BLaER1 (cell line): ENCODE measurements at regions not wholly inside any gene's neighbourhood (a gene's known extent, or its start where the extent isn't known, plus 50 kb on each side); places are given as distances from the start of the nearest gene placed in this dataset.

Source experiments
- H3K27ac ChIP-seq: shearing (Covaris generic); formaldehyde crosslinking; 2 replicates; pipeline ENCODE4 v1.8.1; 2022
- H3K27me3 ChIP-seq: shearing (Covaris generic); formaldehyde crosslinking; 2 replicates; pipeline ENCODE4 v1.8.1; 2022
- H3K36me3 ChIP-seq: shearing (Covaris generic); formaldehyde crosslinking; 2 replicates; pipeline ENCODE4 v1.8.1; 2022
- H3K4me1 ChIP-seq: shearing (Covaris generic); formaldehyde crosslinking; 2 replicates; pipeline ENCODE4 v1.8.1; 2022
- H3K4me2 ChIP-seq: shearing (Covaris generic); formaldehyde crosslinking; 2 replicates; pipeline ENCODE4 v1.8.1; 2022
- H3K4me3 ChIP-seq: shearing (Covaris generic); formaldehyde crosslinking; 2 replicates; pipeline ENCODE4 v1.8.1; 2022
- H3K9ac ChIP-seq: shearing (Covaris generic); formaldehyde crosslinking; 2 replicates; pipeline ENCODE4 v1.8.1; 2022
- H3K9me3 ChIP-seq: shearing (Covaris generic); formaldehyde crosslinking; 2 replicates; pipeline ENCODE4 v1.8.1; 2022
- H4K20me1 ChIP-seq: shearing (Covaris generic); formaldehyde crosslinking; 2 replicates; pipeline ENCODE4 v1.8.1; 2022
- Cebpa-rat ChIP-seq: shearing (Covaris generic); IDR thresholded peaks from 2 replicates; pipeline ENCODE4 v1.8.1; 2022

DNA sequence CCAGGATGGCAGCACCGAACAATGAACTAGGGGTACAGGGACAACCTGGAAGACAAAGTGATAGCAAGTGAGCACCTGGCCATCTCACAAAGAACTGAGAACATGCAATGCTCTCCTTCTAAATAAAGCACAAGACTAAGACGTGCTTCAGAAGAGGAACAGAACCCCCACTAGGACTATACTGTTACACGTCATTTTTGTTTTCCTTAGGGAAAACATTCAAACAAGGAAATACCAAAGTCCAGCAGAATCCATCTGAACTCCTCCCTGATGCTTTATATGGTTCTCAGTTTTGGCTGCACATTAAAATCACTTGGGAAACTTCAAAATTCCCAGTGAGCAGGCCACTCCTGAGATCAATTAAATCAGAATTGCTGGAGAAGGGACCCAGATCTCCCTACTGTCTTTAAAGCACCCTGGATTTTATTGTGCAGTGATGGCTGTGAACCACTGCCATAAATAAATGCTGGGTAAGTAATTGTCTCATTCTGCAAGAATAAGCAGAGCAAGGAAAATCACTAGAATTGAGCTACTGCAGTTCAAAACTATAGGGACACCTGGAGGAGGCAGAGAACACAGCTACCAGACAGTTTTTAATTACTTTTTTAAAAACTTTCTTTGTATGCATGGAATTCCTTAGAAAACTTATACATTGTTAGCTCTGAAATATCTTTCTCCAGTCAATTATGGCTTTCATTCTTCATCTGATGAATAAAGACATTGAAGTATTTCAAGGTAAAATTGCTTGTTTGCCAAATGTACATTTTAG, 866.5 kb upstream of the GHITM start:
- H3K9ac ChIP-seq = no peak overlapping the region
- H3K9me3 ChIP-seq = no peaks in the 10 kb centered on the region
- TF ChIP-seq Cebpa-rat = no peak
- H3K27ac ChIP-seq = no peak overlapping the region
- H3K4me3 ChIP-seq = no peak overlapping the region
- H4K20me1 ChIP-seq = no peaks in the 10 kb centered on the region
- no peaks in the 10 kb centered on the region for H3K36me3 ChIP-seq
- no peaks in the 10 kb centered on the region for H3K4me1 ChIP-seq
- H3K27me3 ChIP-seq = no peaks in the 10 kb centered on the region
- no peak overlapping the region for H3K4me2 ChIP-seq

- no peaks in the 10 kb centered on the region for H3K9me3 ChIP-seq
- H3K36me3 ChIP-seq = no peaks in the 10 kb centered on the region
- H4K20me1 ChIP-seq = no peaks in the 10 kb centered on the region
- no peak overlapping the region for H3K27ac ChIP-seq
- no peaks in the 10 kb centered on the region for H3K27me3 ChIP-seq
- H3K9ac ChIP-seq = no peak overlapping the region
- H3K4me2 ChIP-seq = no peak overlapping the region
- no peak overlapping the region for H3K4me3 ChIP-seq
- TF ChIP-seq Cebpa-rat = no peak
- H3K4me1 ChIP-seq = no peaks in the 10 kb centered on the region
These were observed 865.2 kb upstream of the GHITM start for GRCh38 chr10:83274088-83274487.

GRCh38 chr10:83276971-83277370, 862.3 kb upstream of the GHITM start:
- Histone ChIP-seq H3K36me3 (no peaks in the 10 kb centered on the region), H3K9ac (no peak overlapping the region), H3K27me3 (no peaks in the 10 kb centered on the region), H3K27ac (no peak overlapping the region), H3K9me3 (no peaks in the 10 kb centered on the region), H4K20me1 (no peaks in the 10 kb centered on the region), H3K4me2 (no peak overlapping the region), H3K4me3 (no peak overlapping the region), H3K4me1 (no peaks in the 10 kb centered on the region)
- no peak for TF ChIP-seq Cebpa-rat

- Histone ChIP-seq H3K27ac (no peak overlapping the region), H3K9me3 (no peaks in the 10 kb centered on the region), H3K36me3 (no peaks in the 10 kb centered on the region), H3K27me3 (no peaks in the 10 kb centered on the region), H3K4me1 (no peaks in the 10 kb centered on the region), H3K4me3 (no peak overlapping the region), H4K20me1 (no peaks in the 10 kb centered on the region), H3K4me2 (no peak overlapping the region), H3K9ac (no peak overlapping the region)
- TF ChIP-seq Cebpa-rat = no peak
These were observed 856.2 kb upstream of the GHITM start for GRCh38 chr10:83283151-83283550.

DNA sequence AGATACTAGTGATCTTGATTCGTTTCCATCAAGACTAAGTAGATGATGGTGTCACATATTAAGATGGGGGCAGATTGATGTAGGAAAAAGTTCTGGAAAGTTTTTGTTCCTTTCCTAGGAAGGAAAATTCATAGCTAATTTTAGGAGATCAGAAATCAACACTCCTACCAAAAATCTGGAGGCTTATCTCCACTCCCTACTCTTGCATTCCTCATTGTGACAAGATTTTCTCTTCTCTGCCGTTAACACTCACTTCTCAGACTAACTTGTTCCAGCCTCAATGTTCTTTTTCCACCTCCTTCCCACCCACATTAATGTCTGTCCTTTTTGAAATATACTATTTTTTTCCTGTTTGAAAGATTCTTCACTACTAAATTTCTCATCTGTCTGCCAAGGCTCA, 851.9 kb upstream of the GHITM start:
- Histone ChIP-seq H3K9ac (no peak overlapping the region), H4K20me1 (no peaks in the 10 kb centered on the region), H3K4me3 (no peak overlapping the region), H3K27me3 (no peaks in the 10 kb centered on the region), H3K4me1 (no peaks in the 10 kb centered on the region), H3K36me3 (no peaks in the 10 kb centered on the region), H3K4me2 (no peak overlapping the region), H3K27ac (no peak overlapping the region), H3K9me3 (no peaks in the 10 kb centered on the region)
- no peak for TF ChIP-seq Cebpa-rat

GRCh38 chr10:83289373-83289772, 849.9 kb upstream of the GHITM start:
- Histone ChIP-seq H3K4me3 (no peak overlapping the region), H3K4me1 (no peaks in the 10 kb centered on the region), H3K36me3 (no peaks in the 10 kb centered on the region), H4K20me1 (no peaks in the 10 kb centered on the region), H3K27ac (no peak overlapping the region), H3K9ac (no peak overlapping the region), H3K9me3 (no peaks in the 10 kb centered on the region), H3K4me2 (no peak overlapping the region), H3K27me3 (no peaks in the 10 kb centered on the region)
- TF ChIP-seq Cebpa-rat = no peak

GRCh38 chr10:83289948-83290347, 849.4 kb upstream of the GHITM start:
- no peak overlapping the region for H3K9ac ChIP-seq
- H3K4me1 ChIP-seq = no peaks in the 10 kb centered on the region
- H4K20me1 ChIP-seq = no peaks in the 10 kb centered on the region
- no peaks in the 10 kb centered on the region for H3K9me3 ChIP-seq
- no peak for TF ChIP-seq Cebpa-rat
- no peak overlapping the region for H3K27ac ChIP-seq
- no peaks in the 10 kb centered on the region for H3K36me3 ChIP-seq
- H3K4me3 ChIP-seq = no peak overlapping the region
- H3K4me2 ChIP-seq = no peak overlapping the region
- no peaks in the 10 kb centered on the region for H3K27me3 ChIP-seq

DNA sequence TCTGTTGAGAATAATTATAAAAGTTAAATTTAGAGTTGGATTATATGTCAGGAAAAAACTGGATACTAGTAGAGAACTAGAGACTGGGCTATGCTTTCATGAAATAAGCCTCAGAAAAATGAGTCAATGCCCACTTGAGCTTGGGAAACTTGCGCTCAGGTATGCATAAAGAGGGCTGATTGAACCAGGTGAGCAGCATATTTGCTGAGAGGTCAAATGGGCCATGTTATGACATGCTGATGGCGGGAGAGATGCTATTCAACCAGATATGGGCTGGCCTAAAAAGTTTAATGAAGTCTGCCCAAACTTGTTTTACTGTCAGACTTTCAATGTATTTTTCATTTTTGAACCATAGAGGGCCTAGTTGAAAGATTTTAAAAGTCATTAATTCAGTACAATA, 837.6 kb upstream of the GHITM start:
- Histone ChIP-seq H3K9ac (no peak overlapping the region), H3K4me2 (no peak overlapping the region), H3K4me1 (no peaks in the 10 kb centered on the region), H3K4me3 (no peak overlapping the region), H3K9me3 (no peaks in the 10 kb centered on the region), H3K36me3 (no peaks in the 10 kb centered on the region), H4K20me1 (no peaks in the 10 kb centered on the region), H3K27ac (no peak overlapping the region), H3K27me3 (no peaks in the 10 kb centered on the region)
- TF ChIP-seq Cebpa-rat = no peak

DNA sequence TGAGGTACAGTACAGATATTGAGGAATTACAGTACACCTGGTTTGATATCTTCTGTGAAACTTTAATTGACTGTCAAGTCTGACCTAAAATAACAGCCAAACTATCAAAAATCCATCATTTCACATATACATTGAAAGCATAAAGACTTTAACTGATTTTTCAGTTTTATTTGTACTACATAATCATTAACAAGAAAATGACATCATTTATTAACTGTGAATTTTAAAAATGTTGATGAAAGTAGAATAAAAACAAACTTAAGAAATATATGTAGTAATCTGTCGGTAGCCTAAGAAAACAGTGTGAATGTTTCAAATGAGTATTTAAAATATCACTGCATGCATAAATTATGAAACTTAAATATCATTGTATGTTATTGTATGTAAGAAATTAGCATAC, 836.7 kb upstream of the GHITM start:
- Histone ChIP-seq H3K9ac (no peak overlapping the region), H3K9me3 (no peaks in the 10 kb centered on the region), H3K27me3 (no peaks in the 10 kb centered on the region), H3K27ac (no peak overlapping the region), H3K4me2 (no peak overlapping the region), H3K4me1 (no peaks in the 10 kb centered on the region), H3K36me3 (no peaks in the 10 kb centered on the region), H4K20me1 (no peaks in the 10 kb centered on the region), H3K4me3 (no peak overlapping the region)
- no peak for TF ChIP-seq Cebpa-rat

DNA sequence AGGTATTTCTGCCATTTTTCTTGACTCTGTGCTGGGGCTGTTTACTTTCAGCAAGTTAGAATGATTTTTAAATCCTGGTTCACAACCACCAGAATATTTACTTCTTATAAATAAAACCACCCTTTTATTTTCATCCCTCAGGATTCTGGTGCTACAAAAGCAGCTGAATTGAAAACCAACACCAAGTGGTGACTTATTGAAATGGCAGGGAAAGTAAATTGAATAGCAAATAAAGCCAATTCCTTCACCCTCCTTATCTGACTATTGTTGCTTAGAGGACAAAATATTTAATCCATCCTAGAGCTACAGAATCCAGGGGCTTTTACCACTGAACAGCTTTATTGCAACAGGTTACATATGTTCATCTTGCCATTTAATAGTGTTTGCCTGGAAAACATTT, 828.6 kb upstream of the GHITM start:
- Histone ChIP-seq H3K4me2 (no peak overlapping the region), H4K20me1 (no peaks in the 10 kb centered on the region), H3K9ac (no peak overlapping the region), H3K27ac (no peak overlapping the region), H3K9me3 (no peaks in the 10 kb centered on the region), H3K36me3 (no peaks in the 10 kb centered on the region), H3K4me1 (no peaks in the 10 kb centered on the region), H3K4me3 (no peak overlapping the region), H3K27me3 (no peaks in the 10 kb centered on the region)
- no peak for TF ChIP-seq Cebpa-rat

DNA sequence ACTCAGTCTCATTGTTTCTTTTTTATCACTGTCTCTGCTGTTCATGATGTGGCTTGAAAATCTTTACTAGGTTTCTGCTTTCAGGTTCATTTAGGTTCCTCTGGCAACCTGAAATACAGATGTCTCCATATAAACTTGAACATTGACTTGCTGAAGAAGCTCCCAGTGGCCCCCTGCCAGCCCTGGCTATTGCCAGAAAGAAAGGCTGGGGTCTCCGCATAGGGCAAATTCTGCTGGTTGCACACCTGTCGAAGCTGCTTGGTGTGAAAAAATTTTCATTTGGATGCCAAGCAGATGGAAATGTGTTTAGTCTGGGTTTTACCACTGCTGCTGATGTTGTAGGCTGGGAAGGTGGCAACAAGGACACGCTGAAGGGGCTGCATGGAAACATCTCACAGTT, 826.7 kb upstream of the GHITM start:
- no peaks in the 10 kb centered on the region for H3K4me1 ChIP-seq
- H3K27me3 ChIP-seq = no peaks in the 10 kb centered on the region
- no peak overlapping the region for H3K27ac ChIP-seq
- no peaks in the 10 kb centered on the region for H3K9me3 ChIP-seq
- no peak for TF ChIP-seq Cebpa-rat
- no peaks in the 10 kb centered on the region for H3K36me3 ChIP-seq
- H3K4me3 ChIP-seq = no peak overlapping the region
- no peak overlapping the region for H3K9ac ChIP-seq
- no peaks in the 10 kb centered on the region for H4K20me1 ChIP-seq
- H3K4me2 ChIP-seq = no peak overlapping the region
